Calu3 (cell line): ENCODE measurements at regions not wholly inside any gene's neighbourhood (a gene's known extent, or its start where the extent isn't known, plus 50 kb on each side); places are given as distances from the start of the nearest gene placed in this dataset.

Source experiments
- BruUV-seq: library from RNA; stranded (reverse); fragments of 400-500 nt; replicated peaks from 2 replicates; lab custom pipeline; 2021; lab: Mats Ljungman, UMichigan
- CTCF ChIA-PET: fragments of 300-600 bp; sonication (Branson Sonifier 250); formaldehyde crosslinking; loops from one replicate; lab custom pipeline; 2022; ENCODE audit warnings: antibody characterized with exemption; lab: Charles Lee
- DNase-seq: peaks from one replicate; pipeline ENCODE4 v3.0.0; 2022
- H3K27ac Mint-ChIP-seq: one replicate; pipeline ENCODE4 v1.8.0; 2022; ENCODE audit warnings: mixed read lengths; ENCODE audit not compliant: unreplicated experiment
- H3K27me3 Mint-ChIP-seq: one replicate; pipeline ENCODE4 v1.8.0; 2022; ENCODE audit warnings: mixed read lengths; ENCODE audit not compliant: unreplicated experiment
- H3K36me3 Mint-ChIP-seq: one replicate; pipeline ENCODE4 v1.8.0; 2022; ENCODE audit warnings: mild to moderate bottlenecking, moderate library complexity, mixed read lengths; ENCODE audit not compliant: insufficient read depth, unreplicated experiment
- H3K4me1 Mint-ChIP-seq: one replicate; pipeline ENCODE4 v1.8.0; 2022; ENCODE audit warnings: mild to moderate bottlenecking, low read depth, mixed read lengths; ENCODE audit not compliant: unreplicated experiment
- H3K4me3 Mint-ChIP-seq: one replicate; pipeline ENCODE4 v1.8.0; 2022; ENCODE audit warnings: mild to moderate bottlenecking, low read depth, moderate library complexity, mixed read lengths; ENCODE audit not compliant: unreplicated experiment
- H3K9me3 Mint-ChIP-seq: one replicate; pipeline ENCODE4 v1.8.0; 2022; ENCODE audit warnings: low read depth, mixed read lengths; ENCODE audit not compliant: unreplicated experiment
- intact Hi-C: fragments of 100-400 bp; cut with micrococcal nuclease; formaldehyde crosslinking; loops from one replicate; pipeline ENCODE4 v1.10.0; 2022; ENCODE audit not compliant: unreplicated experiment
- TF ChIP-seq, protein P1 (sequence below): fragments of 200-600 bp; IDR thresholded peaks from one replicate; pipeline ENCODE4 v1.8.0; 2022; ENCODE audit warnings: antibody characterized with exemption; ENCODE audit not compliant: unreplicated experiment

DNA sequence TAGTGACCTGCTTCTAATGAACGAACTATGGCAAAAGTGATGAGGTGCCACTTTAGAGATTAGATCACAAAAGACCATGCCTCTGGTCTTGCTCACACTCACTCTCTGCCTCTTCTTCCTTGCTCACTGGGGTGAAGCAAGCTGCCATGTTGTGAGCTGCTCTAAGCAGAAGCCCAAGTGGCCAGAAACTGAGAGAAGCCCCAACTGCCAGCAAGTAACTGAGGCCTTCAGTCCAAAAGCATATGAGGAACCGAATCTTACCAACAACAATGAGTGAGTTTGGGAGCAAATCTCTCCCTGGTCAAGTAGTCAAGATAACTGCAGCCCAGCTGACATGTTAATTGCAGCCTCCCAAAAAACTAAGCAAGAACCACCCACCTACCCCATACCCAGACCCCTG is 126.0 kb upstream of the ACO1 start:
- CTCF ChIA-PET = no interaction called here
- intact Hi-C loops = no loop called here
- H3K27me3 Mint-ChIP-seq = peaks cover 15% of the 10 kb centered on the region
- no peaks in the 10 kb centered on the region for H3K9me3 Mint-ChIP-seq
- no peaks in the 10 kb centered on the region for H3K36me3 Mint-ChIP-seq
- no peak overlapping the region for H3K4me3 Mint-ChIP-seq
- H3K4me1 Mint-ChIP-seq = no peaks in the 10 kb centered on the region
- no TSS peak for BruUV-seq
- DNase-seq = no peak
- no peak overlapping the region for H3K27ac Mint-ChIP-seq
- TF ChIP-seq, protein P1, sequence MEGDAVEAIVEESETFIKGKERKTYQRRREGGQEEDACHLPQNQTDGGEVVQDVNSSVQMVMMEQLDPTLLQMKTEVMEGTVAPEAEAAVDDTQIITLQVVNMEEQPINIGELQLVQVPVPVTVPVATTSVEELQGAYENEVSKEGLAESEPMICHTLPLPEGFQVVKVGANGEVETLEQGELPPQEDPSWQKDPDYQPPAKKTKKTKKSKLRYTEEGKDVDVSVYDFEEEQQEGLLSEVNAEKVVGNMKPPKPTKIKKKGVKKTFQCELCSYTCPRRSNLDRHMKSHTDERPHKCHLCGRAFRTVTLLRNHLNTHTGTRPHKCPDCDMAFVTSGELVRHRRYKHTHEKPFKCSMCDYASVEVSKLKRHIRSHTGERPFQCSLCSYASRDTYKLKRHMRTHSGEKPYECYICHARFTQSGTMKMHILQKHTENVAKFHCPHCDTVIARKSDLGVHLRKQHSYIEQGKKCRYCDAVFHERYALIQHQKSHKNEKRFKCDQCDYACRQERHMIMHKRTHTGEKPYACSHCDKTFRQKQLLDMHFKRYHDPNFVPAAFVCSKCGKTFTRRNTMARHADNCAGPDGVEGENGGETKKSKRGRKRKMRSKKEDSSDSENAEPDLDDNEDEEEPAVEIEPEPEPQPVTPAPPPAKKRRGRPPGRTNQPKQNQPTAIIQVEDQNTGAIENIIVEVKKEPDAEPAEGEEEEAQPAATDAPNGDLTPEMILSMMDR = no peak

DNA sequence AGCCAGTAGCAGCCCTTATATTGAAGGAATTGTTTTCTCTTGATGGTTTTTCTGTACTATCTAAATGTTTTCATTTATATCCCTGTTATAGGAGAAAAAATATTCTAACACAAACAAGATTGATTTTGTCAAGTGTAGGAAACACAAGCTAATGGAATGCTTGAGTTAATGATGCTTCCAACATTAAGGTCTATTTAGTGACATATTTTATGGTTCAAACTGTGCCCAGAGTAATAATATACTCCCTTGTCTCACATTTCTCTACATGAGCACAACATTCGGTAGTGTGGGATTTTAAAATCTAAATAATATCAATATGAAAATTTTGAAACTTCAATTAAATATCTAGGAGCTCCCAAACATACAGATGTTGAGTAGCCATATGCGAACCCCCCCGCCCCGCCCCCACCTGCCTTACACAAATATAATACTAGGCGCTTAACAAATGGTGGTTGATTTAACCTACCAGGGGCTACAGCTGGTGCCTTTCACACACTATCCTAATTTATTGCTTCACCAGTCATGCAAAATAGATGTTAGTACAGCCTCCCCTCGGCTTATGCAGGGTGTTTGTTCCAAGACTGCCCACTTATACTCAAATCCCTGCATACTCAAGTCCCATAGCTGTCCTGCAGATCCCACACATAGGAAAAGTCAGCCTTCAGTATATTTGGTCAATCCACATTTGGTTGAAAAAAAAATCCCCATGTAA is 124.1 kb upstream of the ACO1 start:
- Mint-ChIP-seq H3K27me3 (peaks cover 15% of the 10 kb centered on the region), H3K4me1 (no peaks in the 10 kb centered on the region), H3K4me3 (no peak overlapping the region), H3K27ac (no peak overlapping the region), H3K9me3 (no peaks in the 10 kb centered on the region), H3K36me3 (no peaks in the 10 kb centered on the region)
- TF ChIP-seq, protein P1 = no peak
- no TSS peak for BruUV-seq
- intact Hi-C loops = no loop called here
- no peak for DNase-seq
- CTCF ChIA-PET = no interaction called here

DNA sequence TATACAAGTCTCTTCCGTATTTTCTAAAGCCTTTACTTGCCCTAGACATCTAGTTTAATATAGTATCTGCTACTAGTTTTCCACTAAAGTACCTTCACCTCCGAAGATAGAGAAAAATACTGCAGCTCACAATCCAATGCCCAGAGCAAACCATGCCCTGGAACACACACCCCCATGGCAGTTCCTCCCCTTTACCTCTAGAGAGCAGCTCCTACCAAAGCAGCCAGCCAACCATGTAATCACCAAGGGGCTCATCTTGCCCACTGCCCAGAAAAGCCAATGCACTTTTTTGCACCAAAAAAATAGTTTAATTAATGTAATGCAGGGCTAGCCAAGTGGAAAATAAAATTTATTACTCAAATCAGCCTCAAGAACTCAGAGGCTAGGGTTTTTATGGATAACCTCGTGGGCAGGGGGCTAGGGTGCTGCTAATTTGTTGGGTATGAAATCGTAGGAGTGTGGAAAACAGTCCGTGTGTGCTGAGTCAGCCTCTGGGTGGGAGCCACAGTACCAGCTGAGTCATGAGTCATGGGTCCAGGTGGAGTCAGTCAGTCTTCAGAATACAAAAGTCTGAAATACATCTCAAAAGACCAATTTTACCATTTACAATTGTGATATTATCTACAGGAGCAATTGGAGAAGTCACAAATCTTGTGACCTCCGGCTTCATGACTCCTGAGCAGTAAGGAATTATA is 120.1 kb upstream of the ACO1 start:
- no peak overlapping the region for H3K4me3 Mint-ChIP-seq
- CTCF ChIA-PET = no interaction called here
- no peak for DNase-seq
- H3K27ac Mint-ChIP-seq = no peak overlapping the region
- TF ChIP-seq, protein P1 = no peak
- H3K4me1 Mint-ChIP-seq = no peaks in the 10 kb centered on the region
- BruUV-seq = no TSS peak
- no peaks in the 10 kb centered on the region for H3K36me3 Mint-ChIP-seq
- H3K9me3 Mint-ChIP-seq = no peaks in the 10 kb centered on the region
- H3K27me3 Mint-ChIP-seq = no peaks in the 10 kb centered on the region
- intact Hi-C loops = no loop called here

DNA sequence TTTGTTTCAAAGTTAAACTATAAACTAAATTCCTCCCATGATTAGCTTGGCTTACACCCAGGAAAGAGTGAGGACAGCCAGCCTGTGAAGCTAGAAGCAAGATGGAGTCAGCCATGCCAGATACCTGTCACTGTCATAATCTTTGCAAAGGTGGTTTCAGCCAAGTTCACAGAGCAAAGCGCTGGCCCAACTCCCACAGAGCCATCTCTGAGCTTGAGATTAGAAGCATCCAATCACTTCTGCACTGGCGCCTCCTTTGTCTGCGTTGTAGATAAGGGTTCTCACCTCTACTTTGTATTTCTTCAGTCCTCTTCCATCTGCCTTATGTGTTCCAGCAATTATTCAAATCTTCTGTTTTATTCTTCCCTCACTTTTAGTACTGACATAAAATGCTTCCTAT is 119.4 kb upstream of the ACO1 start:
- Mint-ChIP-seq H3K27me3 (no peaks in the 10 kb centered on the region), H3K36me3 (no peaks in the 10 kb centered on the region), H3K9me3 (no peaks in the 10 kb centered on the region), H3K4me1 (no peaks in the 10 kb centered on the region), H3K4me3 (no peak overlapping the region), H3K27ac (no peak overlapping the region)
- no peak for DNase-seq
- intact Hi-C loops = no loop called here
- BruUV-seq = no TSS peak
- CTCF ChIA-PET = no interaction called here
- TF ChIP-seq, protein P1 = no peak
